Posterior cingulate gyrus (tissue), 11 donors: ENCODE measurements at regions not wholly inside any gene's neighbourhood (a gene's known extent, or its start where the extent isn't known, plus 50 kb on each side); places are given as distances from the start of the nearest gene placed in this dataset.

Experiments used
- DNase-seq, 10 donors: peaks; one replicate each; pipeline versions ENCODE4 v3.0.0 to v3.0.0-alpha.2; 2020 to 2021; ENCODE audit warnings: mixed read lengths in 3 of 10
- intact Hi-C: fragments of 100-400 bp; cut with DNase I; formaldehyde crosslinking; loops from one replicate; pipeline ENCODE4 v1.15.1; 2023

- DNase-seq, result no peak
- intact Hi-C loops, result no loop called here
Measured at GRCh38 chr11:130815956-130816355, 100.3 kb downstream of the SNX19 start.

DNA sequence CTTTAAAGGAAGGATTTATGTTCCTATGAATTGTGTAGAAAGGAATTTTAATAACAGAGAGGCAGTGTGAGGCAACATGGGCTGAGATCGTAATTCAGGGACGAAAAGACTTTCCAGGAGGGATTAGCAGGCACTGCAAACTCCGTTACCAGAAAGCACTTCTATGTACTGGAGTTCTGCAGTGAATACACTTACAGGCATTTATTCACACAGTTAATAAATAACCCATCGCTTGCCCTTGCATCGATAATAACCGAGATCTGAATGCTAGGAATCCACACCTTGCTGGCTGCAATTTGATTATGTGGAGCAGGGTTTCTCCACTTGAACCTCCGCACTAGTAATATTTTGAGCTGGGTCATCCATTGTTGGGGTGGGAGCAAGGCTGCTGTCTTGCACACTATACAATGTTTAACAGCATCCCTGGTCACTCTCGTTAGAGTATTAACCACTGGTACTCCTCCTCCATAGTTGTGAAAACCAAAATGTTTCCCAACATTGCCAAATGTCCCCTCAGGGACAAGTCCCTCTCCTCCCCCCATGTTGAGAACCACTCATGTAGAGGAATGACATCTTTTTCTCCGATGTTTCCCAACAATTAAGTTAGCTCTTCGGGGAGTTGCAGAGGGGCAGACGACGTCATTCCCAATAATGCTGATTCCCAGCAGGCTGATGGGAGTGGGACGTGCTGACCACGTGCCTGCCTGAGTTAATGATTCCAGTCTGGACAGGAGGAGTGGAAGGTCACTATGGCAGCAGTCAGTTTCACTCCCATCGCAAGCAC lies 99.5 kb downstream of the SNX19 start:
- intact Hi-C loops, result no loop called here
- no peak for DNase-seq

DNA sequence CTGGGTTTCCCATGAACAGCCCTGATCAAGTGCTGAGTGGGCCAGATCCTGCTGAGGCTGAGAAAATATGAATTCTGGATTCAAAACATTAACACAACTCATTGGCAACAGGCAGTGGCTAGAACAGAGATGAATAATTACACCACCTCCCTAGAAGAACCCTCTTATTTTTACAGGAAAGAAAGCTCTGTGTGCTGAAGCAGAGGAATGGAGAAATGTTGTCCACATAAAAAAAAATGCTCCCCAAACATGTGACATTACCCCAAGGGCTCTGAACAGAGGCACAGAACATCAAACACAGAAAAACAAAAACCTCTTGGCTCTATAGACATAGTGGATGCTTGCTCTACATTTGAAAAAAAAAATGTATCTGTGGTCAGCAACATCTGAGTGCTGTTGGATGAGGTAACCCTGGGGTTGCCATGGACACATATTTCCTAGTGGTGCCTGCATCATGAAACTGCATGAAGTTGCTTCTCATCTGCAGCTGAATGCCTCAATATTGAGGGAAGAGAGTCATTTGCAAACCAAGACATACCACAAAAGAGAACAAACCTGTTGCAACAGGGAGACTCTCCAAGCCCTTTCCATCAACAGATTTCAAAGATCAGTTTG lies 98.8 kb downstream of the SNX19 start:
- no peak for DNase-seq
- intact Hi-C loops, result no loop called here

DNA sequence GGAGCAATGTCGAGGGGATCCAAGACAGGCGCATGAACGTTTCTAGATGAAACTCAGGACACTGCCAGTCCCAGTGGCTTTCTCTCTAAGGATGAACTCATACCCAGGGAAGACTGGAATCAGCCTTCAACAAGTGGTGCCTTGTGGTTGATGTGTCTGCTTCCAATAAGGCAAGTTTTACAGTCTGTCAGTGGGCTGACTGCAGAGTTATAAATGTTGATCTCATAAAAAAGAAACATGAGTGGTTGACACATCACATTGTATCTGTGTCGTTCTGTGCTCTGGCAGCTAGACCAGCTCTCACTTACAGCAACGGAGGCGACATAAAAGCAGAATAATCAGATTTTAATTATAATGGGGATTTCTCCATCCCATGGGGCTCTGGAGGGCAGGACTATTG lies 96.7 kb downstream of the SNX19 start:
- no peak for DNase-seq

More for the DNA sequence above, 96.7 kb downstream of the SNX19 start:
- intact Hi-C loops, result loop anchor here (10.0 kb wide), 1 partner anchor 145 kb away; no protein-coding TSS in a partner anchor
